Brain microvascular endothelial cell (primary cell): ENCODE measurements at regions not wholly inside any gene's neighbourhood (a gene's known extent, or its start where the extent isn't known, plus 50 kb on each side); places are given as distances from the start of the nearest gene placed in this dataset.

Source experiments
- DNase-seq: peaks from one replicate; pipeline ENCODE4 v3.0.0-alpha.2; 2020
- H3K27ac ChIP-seq: fragments of 250-450 bp; sonication (Bioruptor Pico); 2 replicates; pipeline ENCODE4 v1.5.1; 2020; ENCODE audit warnings: mild to moderate bottlenecking, moderate library complexity
- H3K27me3 ChIP-seq: fragments of 250-450 bp; sonication (Bioruptor Pico); replicated peaks from 2 replicates; pipeline ENCODE4 v1.5.1; 2020; ENCODE audit warnings: mild to moderate bottlenecking
- H3K36me3 ChIP-seq: fragments of 250-450 bp; sonication (Bioruptor Pico); replicated peaks from 2 replicates; pipeline ENCODE4 v1.5.1; 2020; ENCODE audit warnings: mild to moderate bottlenecking
- H3K4me3 ChIP-seq: 2 replicates; pipeline ENCODE4 v1.5.1; 2011; ENCODE audit warnings: low read depth, mild to moderate bottlenecking, control low read depth, low read length, moderate library complexity
- in situ Hi-C: cut with HindIII; loops from 2 replicates; pipeline ENCODE4 v1.10.0; 2017; ENCODE audit warnings: low sequenced_read_pairs, low pct_ligation_motif_present
- TF ChIP-seq, protein P1 (sequence below): IDR thresholded peaks from 2 replicates; pipeline ENCODE4 v1.5.1; 2011; ENCODE audit warnings: low read depth, mild to moderate bottlenecking, moderate library complexity, low read length, control low read depth, inconsistent platforms; ENCODE audit errors: missing control alignments

DNA sequence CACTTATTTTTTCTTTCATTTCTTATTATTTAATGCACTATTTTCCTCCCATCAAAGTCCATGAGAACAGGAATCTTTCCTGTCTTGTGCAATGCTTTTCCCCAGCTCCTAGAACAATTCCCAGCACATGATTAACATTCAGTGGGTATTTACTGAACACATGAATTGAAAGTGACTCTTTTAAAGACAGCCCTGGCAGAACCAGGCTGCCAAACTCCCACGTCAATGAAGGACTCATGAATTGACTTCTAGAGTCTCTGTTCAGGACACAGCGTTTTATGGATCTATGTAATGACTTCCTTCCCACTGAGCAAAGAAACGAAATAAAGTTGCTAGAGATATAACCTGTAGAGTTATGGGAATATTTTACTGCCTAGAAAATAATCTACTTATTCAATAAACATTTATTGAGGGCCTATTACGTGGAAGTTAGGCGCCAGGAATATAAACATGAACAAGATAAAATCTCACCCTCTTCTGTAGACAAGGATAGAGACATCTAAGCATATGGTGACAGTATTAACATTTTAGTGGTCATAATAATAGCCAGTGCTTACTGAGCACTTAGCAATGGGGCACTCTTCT, 485.9 kb upstream of the KLF4 start:
- Histone ChIP-seq H3K27me3 (no peaks in the 10 kb centered on the region), H3K27ac (no peak overlapping the region), H3K4me3 (no peak overlapping the region), H3K36me3 (no peaks in the 10 kb centered on the region)
- in situ Hi-C loops = no loop called here
- DNase-seq = no peak
- TF ChIP-seq, protein P1, sequence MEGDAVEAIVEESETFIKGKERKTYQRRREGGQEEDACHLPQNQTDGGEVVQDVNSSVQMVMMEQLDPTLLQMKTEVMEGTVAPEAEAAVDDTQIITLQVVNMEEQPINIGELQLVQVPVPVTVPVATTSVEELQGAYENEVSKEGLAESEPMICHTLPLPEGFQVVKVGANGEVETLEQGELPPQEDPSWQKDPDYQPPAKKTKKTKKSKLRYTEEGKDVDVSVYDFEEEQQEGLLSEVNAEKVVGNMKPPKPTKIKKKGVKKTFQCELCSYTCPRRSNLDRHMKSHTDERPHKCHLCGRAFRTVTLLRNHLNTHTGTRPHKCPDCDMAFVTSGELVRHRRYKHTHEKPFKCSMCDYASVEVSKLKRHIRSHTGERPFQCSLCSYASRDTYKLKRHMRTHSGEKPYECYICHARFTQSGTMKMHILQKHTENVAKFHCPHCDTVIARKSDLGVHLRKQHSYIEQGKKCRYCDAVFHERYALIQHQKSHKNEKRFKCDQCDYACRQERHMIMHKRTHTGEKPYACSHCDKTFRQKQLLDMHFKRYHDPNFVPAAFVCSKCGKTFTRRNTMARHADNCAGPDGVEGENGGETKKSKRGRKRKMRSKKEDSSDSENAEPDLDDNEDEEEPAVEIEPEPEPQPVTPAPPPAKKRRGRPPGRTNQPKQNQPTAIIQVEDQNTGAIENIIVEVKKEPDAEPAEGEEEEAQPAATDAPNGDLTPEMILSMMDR = no peak

DNA sequence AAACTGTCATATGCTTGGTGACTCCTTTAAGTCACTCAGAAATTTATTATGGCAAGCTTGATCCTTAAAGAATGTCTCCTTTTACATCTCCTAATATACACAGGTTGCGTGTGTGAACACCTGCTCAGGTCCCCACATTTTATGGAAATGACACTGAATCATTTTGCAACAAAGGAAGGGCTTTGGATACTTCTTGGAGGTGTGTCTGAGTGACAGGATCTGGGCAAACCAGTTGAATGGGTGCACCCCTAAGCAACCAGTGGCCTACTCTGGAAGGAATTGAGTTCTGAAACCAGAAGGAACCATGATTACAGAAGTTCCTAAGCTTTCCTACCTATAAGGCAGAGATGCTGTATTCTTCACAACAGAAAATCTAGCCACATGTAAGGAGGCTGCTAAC, 483.9 kb upstream of the KLF4 start:
- no peak for DNase-seq
- Histone ChIP-seq H3K27me3 (no peaks in the 10 kb centered on the region), H3K27ac (no peak overlapping the region), H3K36me3 (no peaks in the 10 kb centered on the region), H3K4me3 (no peak overlapping the region)
- in situ Hi-C loops = no loop called here
- TF ChIP-seq, protein P1 = no peak

DNA sequence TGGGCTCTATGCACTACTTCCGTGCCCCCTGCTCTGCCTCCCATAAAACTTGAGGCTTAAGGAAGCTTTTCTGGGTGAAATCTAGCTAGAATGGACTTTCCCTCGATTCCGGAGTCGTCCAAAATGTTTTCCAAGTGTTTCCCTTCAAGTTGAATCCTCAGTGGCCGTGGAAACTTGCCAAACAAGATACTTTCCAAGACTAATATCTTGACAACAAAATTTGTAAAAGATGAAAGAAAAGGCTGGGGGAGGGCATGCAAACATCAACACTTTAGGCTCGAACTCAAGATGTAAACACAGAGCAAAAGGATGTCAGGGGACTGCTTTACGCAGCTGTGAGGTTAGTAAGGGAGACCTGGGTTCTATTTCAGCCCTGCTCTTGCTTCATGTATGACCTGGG, 482.8 kb upstream of the KLF4 start:
- in situ Hi-C loops = no loop called here
- TF ChIP-seq, protein P1 = no peak
- H3K27me3 ChIP-seq = no peaks in the 10 kb centered on the region
- no peak for DNase-seq
- no peak overlapping the region for H3K4me3 ChIP-seq
- H3K36me3 ChIP-seq = no peaks in the 10 kb centered on the region
- no peak overlapping the region for H3K27ac ChIP-seq

DNA sequence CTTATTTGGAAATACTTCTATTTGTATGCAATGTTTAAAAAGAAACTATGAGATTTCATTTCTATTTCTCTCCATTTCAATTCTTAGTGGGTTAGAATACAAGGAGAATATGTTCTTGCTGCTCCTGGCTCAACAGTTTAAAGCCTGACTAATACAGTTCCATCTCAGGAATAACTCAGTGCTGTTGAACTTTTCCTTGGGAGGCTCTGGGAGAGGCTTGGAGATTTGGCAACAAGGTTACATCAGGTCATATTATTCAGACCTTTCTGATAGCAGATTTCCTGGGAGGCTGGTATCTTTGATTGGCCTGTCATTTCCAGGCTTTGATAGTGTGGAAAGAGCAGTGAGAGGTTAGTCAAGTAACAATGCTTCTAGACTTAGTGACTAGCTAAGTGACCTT, 481.7 kb upstream of the KLF4 start:
- in situ Hi-C loops = no loop called here
- H3K27me3 ChIP-seq = no peaks in the 10 kb centered on the region
- TF ChIP-seq, protein P1 = no peak
- no peak for DNase-seq
- no peaks in the 10 kb centered on the region for H3K36me3 ChIP-seq
- no peak overlapping the region for H3K27ac ChIP-seq
- H3K4me3 ChIP-seq = no peak overlapping the region

DNA sequence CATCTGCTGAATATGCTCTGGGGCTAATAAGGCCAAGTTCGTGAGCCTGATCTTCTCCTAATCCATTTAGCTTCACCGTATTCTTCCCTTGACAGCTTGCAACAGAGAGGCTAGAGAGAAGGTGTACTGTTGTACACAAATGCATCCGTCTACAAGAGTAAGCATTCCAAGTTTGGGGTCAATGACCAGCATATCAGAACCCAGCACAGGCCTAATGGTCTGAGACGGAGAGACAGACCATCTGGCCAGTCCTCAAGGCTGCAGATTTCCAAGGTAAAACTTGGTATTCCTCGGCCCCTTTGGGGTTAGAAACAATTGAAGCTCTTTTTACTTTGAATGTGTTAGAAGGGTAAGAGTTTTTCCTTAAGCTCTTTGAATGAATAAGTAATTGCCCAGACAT, 481.2 kb upstream of the KLF4 start:
- TF ChIP-seq, protein P1 = no peak
- DNase-seq = no peak
- no peak overlapping the region for H3K27ac ChIP-seq
- H3K27me3 ChIP-seq = no peaks in the 10 kb centered on the region
- in situ Hi-C loops = no loop called here
- H3K36me3 ChIP-seq = no peaks in the 10 kb centered on the region
- no peak overlapping the region for H3K4me3 ChIP-seq

DNA sequence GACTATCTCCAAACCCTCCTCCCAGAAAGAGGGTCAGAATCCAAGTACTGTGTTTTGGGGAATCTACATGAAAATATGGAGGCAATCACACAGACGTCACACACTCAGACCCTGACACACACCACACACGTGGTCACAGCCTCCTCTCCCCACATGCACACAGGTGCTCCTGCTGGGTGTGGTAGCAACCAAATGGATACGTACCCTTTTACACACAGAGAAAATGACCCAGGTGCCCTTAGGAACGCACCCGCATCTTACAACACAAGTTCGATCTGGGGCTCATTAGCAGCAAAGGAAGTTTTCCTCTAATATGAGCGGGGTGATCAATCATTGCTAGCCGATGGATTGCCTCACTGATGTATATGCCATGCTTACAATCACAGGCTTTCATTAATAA, 480.2 kb upstream of the KLF4 start:
- in situ Hi-C loops = no loop called here
- no peaks in the 10 kb centered on the region for H3K36me3 ChIP-seq
- no peak overlapping the region for H3K27ac ChIP-seq
- TF ChIP-seq, protein P1 = no peak
- H3K27me3 ChIP-seq = no peaks in the 10 kb centered on the region
- DNase-seq = no peak
- H3K4me3 ChIP-seq = no peak overlapping the region
